ENCODE measurements at regions not wholly inside any gene's neighbourhood (a gene's known extent, or its start where the extent isn't known, plus 50 kb on each side); places are given as distances from the start of the nearest gene placed in this dataset.

GRCh38 chr2:88342749-88343148 is 109.7 kb downstream of the FOXI3 start:
- TF ChIP-seq YY1 (IDR thresholded peaks at IDR 0.05; ENCODE audit: low read depth) (no peak), EP300 (IDR thresholded peaks at IDR 0.05; ENCODE audit: borderline replicate concordance) (no peak), MAX (IDR thresholded peaks at IDR 0.05) (no peak), CEBPB (IDR thresholded peaks at IDR 0.05) (no peak), TEAD4 (IDR thresholded peaks at IDR 0.05) (no peak), ZBTB7A (IDR thresholded peaks at IDR 0.05; ENCODE audit: low read depth) (no peak), USF1 (IDR thresholded peaks at IDR 0.05) (no peak), EGR1 (IDR thresholded peaks at IDR 0.05) (no peak), RAD21 (IDR thresholded peaks at IDR 0.05; ENCODE audit: low read depth) (no peak), NFIC (IDR thresholded peaks at IDR 0.05) (no peak), TAF1 (IDR thresholded peaks at IDR 0.05; ENCODE audit: low read depth) (no peak), REST (IDR thresholded peaks at IDR 0.05; ENCODE audit: low read depth) (no peak), FOXM1 (IDR thresholded peaks at IDR 0.05; ENCODE audit: borderline replicate concordance, low read depth) (no peak), CREB1 (IDR thresholded peaks at IDR 0.05; ENCODE audit: low read depth) (no peak), TCF12 (IDR thresholded peaks at IDR 0.05; ENCODE audit: low read depth) (no peak)

- TF ChIP-seq RAD21 (IDR thresholded peaks at IDR 0.05; ENCODE audit: low read depth) (no peak), TEAD4 (IDR thresholded peaks at IDR 0.05) (no peak), EGR1 (IDR thresholded peaks at IDR 0.05) (no peak), TAF1 (IDR thresholded peaks at IDR 0.05; ENCODE audit: low read depth) (no peak), ZBTB7A (IDR thresholded peaks at IDR 0.05; ENCODE audit: low read depth) (no peak), CEBPB (IDR thresholded peaks at IDR 0.05) (no peak), FOXM1 (IDR thresholded peaks at IDR 0.05; ENCODE audit: borderline replicate concordance, low read depth) (no peak), MAX (IDR thresholded peaks at IDR 0.05) (no peak)
Observed at GRCh38 chr2:88334418-88334817, 118.1 kb downstream of the FOXI3 start.

- TF ChIP-seq USF1 (IDR thresholded peaks at IDR 0.05) (no peak), TCF12 (IDR thresholded peaks at IDR 0.05; ENCODE audit: low read depth) (no peak), TAF1 (IDR thresholded peaks at IDR 0.05; ENCODE audit: low read depth) (no peak), ZBTB7A (IDR thresholded peaks at IDR 0.05; ENCODE audit: low read depth) (no peak), RAD21 (IDR thresholded peaks at IDR 0.05; ENCODE audit: low read depth) (no peak), YY1 (IDR thresholded peaks at IDR 0.05; ENCODE audit: low read depth) (no peak), FOXM1 (IDR thresholded peaks at IDR 0.05; ENCODE audit: borderline replicate concordance, low read depth) (no peak), CREB1 (IDR thresholded peaks at IDR 0.05; ENCODE audit: low read depth) (no peak), EGR1 (IDR thresholded peaks at IDR 0.05) (no peak), TEAD4 (IDR thresholded peaks at IDR 0.05) (no peak), REST (IDR thresholded peaks at IDR 0.05; ENCODE audit: low read depth) (no peak), MAX (IDR thresholded peaks at IDR 0.05) (no peak), NFIC (IDR thresholded peaks at IDR 0.05) (no peak), CEBPB (IDR thresholded peaks at IDR 0.05) (no peak), EP300 (IDR thresholded peaks at IDR 0.05; ENCODE audit: borderline replicate concordance) (no peak)
Observed at GRCh38 chr2:88331239-88331638, 121.3 kb downstream of the FOXI3 start.

GRCh38 chr2:88329815-88330603 is 122.5 kb downstream of the FOXI3 start:
- 0 out of 2 replicates have a peak, but pooled peaks have one; percentile 17 for TF ChIP-seq YY1 (IDR thresholded peaks at IDR 0.05; ENCODE audit: low read depth)
- no peak for TF ChIP-seq FOXM1 (IDR thresholded peaks at IDR 0.05; ENCODE audit: borderline replicate concordance, low read depth)
- TF ChIP-seq TEAD4 (IDR thresholded peaks at IDR 0.05), result 0 out of 2 replicates have a peak, but pooled peaks have one; percentile 19
- TF ChIP-seq RAD21 (IDR thresholded peaks at IDR 0.05; ENCODE audit: low read depth), result 0 out of 2 replicates have a peak, but pooled peaks have one; percentile 1
- peak; percentile 28; the same call in 1 of the 2 replicates for TF ChIP-seq EP300 (IDR thresholded peaks at IDR 0.05; ENCODE audit: borderline replicate concordance)
- TF ChIP-seq MAX (IDR thresholded peaks at IDR 0.05), result no peak
- TF ChIP-seq CEBPB (IDR thresholded peaks at IDR 0.05), result peak; percentile 61
